PFSK-1 (cell line): ENCODE measurements at regions not wholly inside any gene's neighbourhood (a gene's known extent, or its start where the extent isn't known, plus 50 kb on each side); places are given as distances from the start of the nearest gene placed in this dataset.

Experiments used
- POLR2AphosphoS5 ChIP-seq: IDR thresholded peaks from 2 replicates; pipeline ENCODE4 v1.6.1; 2012; ENCODE audit warnings: low read depth, mild to moderate bottlenecking, control low read depth, low read length, moderate library complexity
- SIN3A ChIP-seq: IDR thresholded peaks from 2 replicates; pipeline ENCODE4 v1.6.1; 2012; ENCODE audit warnings: mild to moderate bottlenecking, low read length, moderate library complexity, borderline replicate concordance; ENCODE audit not compliant: insufficient read depth
- TAF1 ChIP-seq: IDR thresholded peaks from 2 replicates; pipeline ENCODE4 v1.6.1; 2012; ENCODE audit warnings: low read length, control low read depth, borderline replicate concordance; ENCODE audit not compliant: insufficient read depth

- TF ChIP-seq POLR2AphosphoS5 (no peak), TAF1 (no peak), SIN3A (no peak)
Measured at GRCh38 chr10:6737080-6737641, 157.1 kb upstream of the PRKCQ start.
